SK-N-SH treated with all-trans-retinoic acid at 6 μM for 48 hours (cell line): ENCODE measurements at regions not wholly inside any gene's neighbourhood (a gene's known extent, or its start where the extent isn't known, plus 50 kb on each side); places are given as distances from the start of the nearest gene placed in this dataset.

Experiments used
- ATAC-seq: fragments of 200-7000 bp; cut with Tn5 transposase; 3 replicates; pipeline ENCODE4 v1.9.1; 2020; ENCODE audit warnings: mild to moderate bottlenecking, moderate library complexity
- ARNTL ChIP-seq: fragments of 450-650 bp; formaldehyde crosslinking; IDR thresholded peaks from 2 replicates; pipeline ENCODE4 v1.5.0; 2020; ENCODE audit warnings: low read depth, mild to moderate bottlenecking, moderate library complexity, borderline replicate concordance
- BACH2 ChIP-seq: fragments of 250-450 bp; sonication (Bioruptor Pico); IDR thresholded peaks from 2 replicates; pipeline ENCODE4 v1.9.0; 2021; ENCODE audit warnings: mild to moderate bottlenecking, borderline replicate concordance
- CSDC2 ChIP-seq: fragments of 250-450 bp; sonication (Bioruptor Pico); IDR thresholded peaks from 2 replicates; pipeline ENCODE4 v1.5.0; 2020; ENCODE audit warnings: mild to moderate bottlenecking, moderate library complexity
- GLIS3 ChIP-seq: fragments of 250-450 bp; sonication (Bioruptor Pico); IDR thresholded peaks from 2 replicates; pipeline ENCODE4 v1.5.0; 2020; ENCODE audit warnings: mild to moderate bottlenecking, moderate library complexity
- ISL1 ChIP-seq: fragments of 250-450 bp; sonication (Bioruptor Pico); IDR thresholded peaks from 2 replicates; pipeline ENCODE4 v2.1.2; 2022; ENCODE audit warnings: mild to moderate bottlenecking, moderate library complexity
- OSR1 ChIP-seq: fragments of 250-450 bp; sonication (Bioruptor Pico); IDR thresholded peaks from 2 replicates; pipeline ENCODE4 v1.8.0; 2022; ENCODE audit warnings: moderate library complexity, mild to moderate bottlenecking, inconsistent platforms
- PATZ1 ChIP-seq: fragments of 250-450 bp; sonication (Bioruptor Pico); IDR thresholded peaks from 2 replicates; pipeline ENCODE4 v1.8.0; 2020; ENCODE audit warnings: mild to moderate bottlenecking, moderate library complexity, borderline replicate concordance
- POU6F1 ChIP-seq: fragments of 250-450 bp; sonication (Bioruptor Pico); IDR thresholded peaks from 2 replicates; pipeline ENCODE4 v1.8.0; 2021; ENCODE audit warnings: low read depth, mild to moderate bottlenecking, moderate library complexity, borderline replicate concordance
- PPARA ChIP-seq: fragments of 250-450 bp; sonication (Bioruptor Pico); IDR thresholded peaks from 2 replicates; pipeline ENCODE4 v1.5.0; 2020; ENCODE audit warnings: mild to moderate bottlenecking, borderline replicate concordance
- RARB ChIP-seq: fragments of 250-450 bp; sonication (Bioruptor Pico); IDR thresholded peaks from 2 replicates; pipeline ENCODE4 v1.8.0; 2021; ENCODE audit warnings: mild to moderate bottlenecking, moderate library complexity
- SNAI2 ChIP-seq: fragments of 250-450 bp; sonication (Bioruptor Pico); IDR thresholded peaks from 2 replicates; pipeline ENCODE4 v1.5.0; 2020; ENCODE audit warnings: mild to moderate bottlenecking, moderate library complexity
- TOX ChIP-seq: fragments of 250-450 bp; sonication (Bioruptor Pico); IDR thresholded peaks from 2 replicates; pipeline ENCODE4 v1.8.0; 2021; ENCODE audit warnings: mild to moderate bottlenecking, moderate library complexity, borderline replicate concordance
- ZC3H10 ChIP-seq: fragments of 250-450 bp; sonication (Bioruptor Pico); IDR thresholded peaks from 2 replicates; pipeline ENCODE4 v1.5.1; 2021; ENCODE audit warnings: mild to moderate bottlenecking, moderate library complexity
- ZFP3 ChIP-seq: fragments of 250-450 bp; sonication (Bioruptor Pico); IDR thresholded peaks from 2 replicates; pipeline ENCODE4 v1.5.0; 2020; ENCODE audit warnings: mild to moderate bottlenecking, moderate library complexity
- ZFP30 ChIP-seq: fragments of 450-650 bp; formaldehyde crosslinking; IDR thresholded peaks from 2 replicates; pipeline ENCODE4 v1.5.0; 2022; ENCODE audit warnings: mild to moderate bottlenecking, moderate library complexity
- ZNF565 ChIP-seq: fragments of 450-650 bp; formaldehyde crosslinking; conservative IDR thresholded peaks from 2 replicates; pipeline ENCODE4 v1.5.0; 2020; ENCODE audit warnings: low read depth, mild to moderate bottlenecking, moderate library complexity
- ZNF70 ChIP-seq: fragments of 450-650 bp; formaldehyde crosslinking; IDR thresholded peaks from 2 replicates; pipeline ENCODE4 v1.5.0; 2020; ENCODE audit warnings: mild to moderate bottlenecking, moderate library complexity
- TF ChIP-seq, protein P1 (sequence below): fragments of 250-450 bp; sonication (Bioruptor Pico); IDR thresholded peaks from 2 replicates; pipeline ENCODE4 v1.5.1; 2020; ENCODE audit warnings: low read depth, mild to moderate bottlenecking, moderate library complexity

DNA sequence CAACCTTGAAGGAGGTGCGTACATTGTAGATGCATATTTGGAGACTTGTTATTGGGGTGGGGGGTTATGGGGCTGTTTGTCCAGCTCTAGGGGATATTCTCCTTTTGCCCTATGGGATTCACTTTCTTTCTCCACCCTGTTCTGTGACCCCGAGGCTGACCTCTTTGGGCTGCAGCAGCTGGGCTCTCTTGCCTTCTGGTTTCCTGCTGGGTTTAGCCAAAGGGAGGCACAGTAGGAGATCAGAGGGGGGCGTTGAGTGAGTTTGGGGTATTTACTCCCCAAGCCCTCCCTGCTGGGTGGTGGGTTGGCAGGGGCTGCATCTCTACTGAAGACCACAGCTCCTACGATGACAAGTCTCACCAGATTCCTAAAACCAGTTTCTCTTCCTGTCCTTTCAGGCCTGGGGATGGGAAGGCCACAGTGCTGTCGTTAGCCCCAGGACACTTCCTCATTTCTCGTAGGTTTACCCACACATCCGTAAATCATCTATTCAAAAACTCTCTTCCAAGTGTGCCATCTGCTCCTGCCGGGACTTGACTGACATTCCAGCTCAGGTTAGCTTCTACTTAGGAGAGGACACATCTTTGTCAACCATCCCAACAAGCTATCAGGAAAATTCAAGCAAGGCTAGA, 127.1 kb downstream of the TMEM30B start:
- TF ChIP-seq ZNF565 (CRISPR knock-in tag): no peak
- TF ChIP-seq ARNTL (CRISPR knock-in tag): no peak
- TF ChIP-seq OSR1 (CRISPR knock-in tag): no peak
- TF ChIP-seq RARB: no peak
- no peak for TF ChIP-seq SNAI2 (CRISPR knock-in tag)
- no peak for TF ChIP-seq BACH2 (CRISPR knock-in tag)
- TF ChIP-seq, protein P1, sequence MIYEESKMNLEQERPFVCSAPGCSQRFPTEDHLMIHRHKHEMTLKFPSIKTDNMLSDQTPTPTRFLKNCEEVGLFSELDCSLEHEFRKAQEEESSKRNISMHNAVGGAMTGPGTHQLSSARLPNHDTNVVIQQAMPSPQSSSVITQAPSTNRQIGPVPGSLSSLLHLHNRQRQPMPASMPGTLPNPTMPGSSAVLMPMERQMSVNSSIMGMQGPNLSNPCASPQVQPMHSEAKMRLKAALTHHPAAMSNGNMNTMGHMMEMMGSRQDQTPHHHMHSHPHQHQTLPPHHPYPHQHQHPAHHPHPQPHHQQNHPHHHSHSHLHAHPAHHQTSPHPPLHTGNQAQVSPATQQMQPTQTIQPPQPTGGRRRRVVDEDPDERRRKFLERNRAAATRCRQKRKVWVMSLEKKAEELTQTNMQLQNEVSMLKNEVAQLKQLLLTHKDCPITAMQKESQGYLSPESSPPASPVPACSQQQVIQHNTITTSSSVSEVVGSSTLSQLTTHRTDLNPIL (CRISPR knock-in tag): no peak
- no peak for TF ChIP-seq ZC3H10 (CRISPR knock-in tag)
- TF ChIP-seq, all 23 proteins: peak for 0
- no peak; the same call in 2 of the 3 replicates for ATAC-seq

DNA sequence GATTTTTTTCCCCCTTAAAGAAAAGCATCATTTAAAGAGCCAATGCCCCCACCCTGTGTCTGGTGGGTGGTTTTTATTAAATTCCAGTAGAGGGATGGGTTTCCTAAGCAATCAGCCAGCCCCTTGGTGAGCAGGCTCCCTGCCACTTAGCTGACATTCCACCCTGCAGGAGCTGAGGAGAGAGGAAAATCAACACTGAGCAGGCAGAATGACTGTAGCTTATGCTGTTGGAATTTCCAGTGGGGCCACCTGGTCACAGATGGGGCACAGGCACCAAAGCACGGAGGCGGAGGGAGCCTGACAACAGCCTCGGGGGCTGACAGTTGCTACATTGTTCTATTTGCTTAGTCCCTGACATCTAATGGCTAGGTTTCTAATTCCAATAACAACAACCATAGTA, 127.7 kb downstream of the TMEM30B start:
- TF ChIP-seq GLIS3 (CRISPR knock-in tag): no peak
- TF ChIP-seq, protein P1 (CRISPR knock-in tag): no peak
- TF ChIP-seq BACH2 (CRISPR knock-in tag): no peak
- TF ChIP-seq, all 23 proteins: peak for 0
- peak; percentile 81 for ATAC-seq

DNA sequence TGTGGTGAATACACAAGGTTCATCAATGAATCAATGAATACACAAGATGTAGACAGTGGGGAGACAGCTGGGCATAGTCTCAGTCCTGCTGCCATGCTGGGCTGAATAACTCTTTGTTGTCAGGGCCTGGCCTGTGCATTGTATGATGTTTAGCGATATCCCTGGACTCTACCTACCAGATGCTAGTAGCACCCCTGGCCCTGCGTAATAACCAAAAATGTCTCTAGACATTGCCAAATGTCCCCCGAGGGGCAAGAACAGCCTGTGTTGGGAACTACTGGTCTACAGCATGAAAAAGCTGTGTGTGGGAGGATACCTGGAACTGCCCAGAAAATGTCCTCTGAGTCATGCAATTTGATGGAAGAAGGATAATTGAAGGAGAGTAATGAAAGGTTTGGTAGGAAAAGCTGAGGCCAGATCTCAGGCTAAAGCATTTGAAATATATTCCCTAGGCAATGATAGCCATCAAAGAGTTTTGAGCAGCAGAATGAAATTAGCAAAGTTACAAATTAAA, 128.2 kb downstream of the TMEM30B start:
- peak; percentile 33; the same call in 1 of the 2 replicates for TF ChIP-seq PATZ1
- TF ChIP-seq SNAI2 (CRISPR knock-in tag): no peak
- no peak for TF ChIP-seq ZFP30
- no peak for TF ChIP-seq PPARA (CRISPR knock-in tag)
- TF ChIP-seq, protein P1 (CRISPR knock-in tag): no peak
- TF ChIP-seq TOX (CRISPR knock-in tag): peak; percentile 41; the same call in 1 of the 2 replicates
- TF ChIP-seq POU6F1 (CRISPR knock-in tag): no peak; the same call in 1 of the 2 replicates
- no peak for TF ChIP-seq ZNF70
- TF ChIP-seq CSDC2: 0 out of 2 replicates have a peak, but pooled peaks have one; percentile 66
- TF ChIP-seq GLIS3 (CRISPR knock-in tag): no peak
- TF ChIP-seq ZFP3 (CRISPR knock-in tag): no peak; the same call in 1 of the 2 replicates
- TF ChIP-seq ISL1 (CRISPR knock-in tag): 0 out of 2 replicates have a peak, but pooled peaks have one; percentile 51
- TF ChIP-seq ZC3H10 (CRISPR knock-in tag): 0 out of 2 replicates have a peak, but pooled peaks have one; percentile 29
- peak; percentile 78 for ATAC-seq

DNA sequence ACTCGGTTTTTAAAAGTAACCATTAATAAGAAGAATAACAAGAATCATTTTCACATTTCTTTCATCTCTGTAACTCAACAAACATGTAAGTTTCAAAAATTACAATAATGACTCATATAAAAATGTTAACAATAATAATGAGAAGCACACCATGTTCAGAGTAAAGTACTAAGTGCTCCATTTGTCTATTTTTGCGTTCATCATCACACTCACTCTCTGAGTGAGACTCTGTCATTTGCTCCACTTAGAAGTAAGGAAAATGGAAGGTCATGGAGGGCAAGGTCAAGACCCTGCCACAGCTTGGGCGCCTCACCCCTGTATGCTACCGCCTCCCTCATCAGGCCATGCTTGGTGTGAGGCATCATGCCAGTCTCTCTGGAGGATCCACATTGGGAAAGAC, 129.9 kb downstream of the TMEM30B start:
- no peak for ATAC-seq
- no peak for TF ChIP-seq ZC3H10 (CRISPR knock-in tag)

GRCh38 chr14:61150851-61151250, 130.3 kb downstream of the TMEM30B start:
- TF ChIP-seq, protein P1 (CRISPR knock-in tag): no peak
- TF ChIP-seq BACH2 (CRISPR knock-in tag) (no peak), ISL1 (CRISPR knock-in tag) (no peak), SNAI2 (CRISPR knock-in tag) (no peak), GLIS3 (CRISPR knock-in tag) (no peak), POU6F1 (CRISPR knock-in tag) (no peak), PPARA (CRISPR knock-in tag) (no peak)
- TF ChIP-seq, all 23 proteins: peak for 0
- ATAC-seq: no peak
